ENCODE measurements at regions not wholly inside any gene's neighbourhood (a gene's known extent, or its start where the extent isn't known, plus 50 kb on each side); places are given as distances from the start of the nearest gene placed in this dataset.

- TF ChIP-seq CTCF (IDR thresholded peaks at IDR 0.05) (no peak), POLR2A (IDR thresholded peaks at IDR 0.05) (no peak), EP300 (IDR thresholded peaks at IDR 0.05) (no peak)
These were observed 79.8 kb upstream of the SLITRK6 start for GRCh38 chr13:85879014-85879413.
